GM13977 (cell line): ENCODE measurements at regions not wholly inside any gene's neighbourhood (a gene's known extent, or its start where the extent isn't known, plus 50 kb on each side); places are given as distances from the start of the nearest gene placed in this dataset.

ENCODE experiments used
- DNase-seq: peaks from one replicate; pipeline ENCODE4 v3.0.0; 2012; ENCODE audit warnings: low spot score
- CTCF ChIP-seq: IDR thresholded peaks from 2 replicates; pipeline ENCODE4 v1.5.1; 2012; ENCODE audit warnings: mild to moderate bottlenecking, control low read depth; ENCODE audit not compliant: insufficient read depth; ENCODE audit errors: extremely low read depth, missing control alignments
- in situ Hi-C: fragments of 300-500 bp; cut with MboI; formaldehyde crosslinking; loops from one replicate; pipeline ENCODE4 v1.12.0; 2022; ENCODE audit warnings: low sequenced_read_pairs, low pct_unique_long_range_greater_than_20kb, mixed read lengths, inconsistent platforms; ENCODE audit not compliant: unreplicated experiment

- DNase-seq, result no peak
- TF ChIP-seq CTCF, result no peak
- in situ Hi-C loops, result no loop called here
Observed at GRCh38 chr5:158209219-158209908, 350.4 kb upstream of the CLINT1 start.

- no peak for DNase-seq
- in situ Hi-C loops, result no loop called here
- no peak for TF ChIP-seq CTCF
Observed at GRCh38 chr5:158207733-158208132, 348.8 kb upstream of the CLINT1 start.

- no peak for DNase-seq
- in situ Hi-C loops, result no loop called here
- TF ChIP-seq CTCF, result no peak
Observed at GRCh38 chr5:158205992-158206391, 347.0 kb upstream of the CLINT1 start.

- in situ Hi-C loops, result no loop called here
- TF ChIP-seq CTCF, result no peak
- DNase-seq, result no peak
Observed at GRCh38 chr5:158203261-158203660, 344.3 kb upstream of the CLINT1 start.

GRCh38 chr5:158202801-158203200, 343.9 kb upstream of the CLINT1 start:
- in situ Hi-C loops, result no loop called here
- DNase-seq, result no peak
- no peak for TF ChIP-seq CTCF

- TF ChIP-seq CTCF, result no peak
- in situ Hi-C loops, result no loop called here
- DNase-seq, result no peak
Observed at GRCh38 chr5:158200619-158201018, 341.7 kb upstream of the CLINT1 start.
